Stimulated activated CD4-positive, alpha-beta T cell treated with anti-CD3 and anti-CD28 coated beads, Interleukin-15, amount 100 ng/mL, for 48 hours (primary cell): ENCODE measurements at regions not wholly inside any gene's neighbourhood (a gene's known extent, or its start where the extent isn't known, plus 50 kb on each side); places are given as distances from the start of the nearest gene placed in this dataset.

Source experiments
- DNase-seq, 2 donors: peaks; one replicate each; pipeline ENCODE4 v3.0.0-alpha.2; 2020; ENCODE audit warnings: low read depth in 2 of 2

DNA sequence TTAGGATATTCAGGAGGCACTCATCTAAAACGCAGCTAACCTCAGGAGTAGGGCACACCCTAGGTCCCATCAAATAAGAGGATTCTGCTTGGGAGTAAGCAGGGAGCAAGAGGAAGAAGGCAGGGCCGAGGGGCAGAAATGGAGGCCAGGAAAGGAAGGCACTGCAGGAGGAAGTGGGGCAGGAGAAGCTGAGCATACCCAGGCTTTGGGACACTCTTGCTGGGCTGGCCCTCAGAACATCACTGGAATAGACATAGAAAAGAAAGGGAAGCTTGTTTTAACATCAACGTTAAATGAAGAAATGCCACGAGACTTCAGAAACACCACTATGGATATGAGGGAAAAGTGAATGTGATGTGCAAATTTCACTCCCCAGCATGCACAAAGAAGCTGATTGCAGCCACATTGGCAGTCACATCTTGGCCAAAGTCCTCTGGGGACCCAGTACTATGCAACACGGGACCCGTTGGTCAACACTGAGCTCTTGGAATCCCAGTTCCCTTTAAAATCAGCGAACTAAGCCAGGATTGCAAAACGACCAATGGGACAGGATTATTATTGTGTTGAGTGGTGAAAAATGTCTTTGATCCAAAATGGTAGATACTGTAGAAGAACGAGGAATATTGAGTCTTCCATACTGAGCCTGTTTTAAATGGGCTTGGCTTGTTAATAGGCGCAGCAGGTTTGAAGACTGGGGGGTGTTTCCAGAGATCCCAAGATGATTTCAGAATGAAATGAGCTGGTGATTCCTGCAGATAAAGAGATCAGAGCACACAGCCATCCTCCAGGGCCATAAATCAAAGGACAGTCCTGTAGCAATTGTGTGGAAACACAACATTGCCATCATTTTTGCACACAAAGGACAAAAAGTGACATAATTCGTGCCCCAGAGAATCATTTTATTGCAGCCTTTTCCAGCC, 152.4 kb downstream of the TOMM20 start:
- DNase-seq: no peak

GRCh38 chr1:234975122-234975940, 153.3 kb downstream of the TOMM20 start:
- DNase-seq: no peak

GRCh38 chr1:234973426-234974250, 155.0 kb downstream of the TOMM20 start:
- no peak for DNase-seq

DNA sequence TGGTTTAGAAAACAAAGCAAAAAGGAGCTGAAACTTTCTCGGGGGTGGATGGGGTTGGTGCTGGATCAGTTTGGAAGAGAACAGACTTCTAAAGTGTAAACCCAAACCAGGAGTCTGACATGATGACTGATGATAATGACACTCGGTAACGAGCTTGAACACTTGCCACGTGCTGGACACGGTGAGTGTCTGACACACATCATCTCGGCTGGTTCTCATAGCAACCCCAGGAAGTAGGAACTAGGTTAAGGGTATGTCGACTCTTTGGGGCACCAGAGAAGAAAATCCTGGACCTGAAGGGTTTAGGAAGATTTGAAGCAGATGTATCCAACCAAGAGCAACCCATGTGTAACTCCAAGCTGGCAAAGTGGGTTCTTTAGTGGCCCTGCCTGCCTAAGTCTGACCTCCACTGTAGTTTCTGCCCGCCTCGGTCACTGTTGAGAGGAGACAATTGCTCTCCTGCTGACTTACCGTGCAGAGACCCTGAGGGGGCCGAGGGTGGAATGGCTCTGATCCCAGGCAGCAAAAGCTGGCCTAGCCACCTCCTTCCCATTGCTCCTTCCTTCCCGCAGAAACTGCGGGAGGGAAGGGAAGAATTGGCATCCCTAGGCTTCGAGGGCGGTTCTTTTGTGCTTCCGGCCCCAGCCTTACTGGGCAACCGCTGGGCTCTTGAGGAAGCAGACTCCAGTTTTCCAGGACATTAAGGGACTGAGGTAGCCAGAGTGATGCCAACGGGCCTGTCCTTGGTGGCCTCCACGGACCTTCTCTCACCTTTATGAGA, 156.0 kb downstream of the TOMM20 start:
- DNase-seq: no peak

DNA sequence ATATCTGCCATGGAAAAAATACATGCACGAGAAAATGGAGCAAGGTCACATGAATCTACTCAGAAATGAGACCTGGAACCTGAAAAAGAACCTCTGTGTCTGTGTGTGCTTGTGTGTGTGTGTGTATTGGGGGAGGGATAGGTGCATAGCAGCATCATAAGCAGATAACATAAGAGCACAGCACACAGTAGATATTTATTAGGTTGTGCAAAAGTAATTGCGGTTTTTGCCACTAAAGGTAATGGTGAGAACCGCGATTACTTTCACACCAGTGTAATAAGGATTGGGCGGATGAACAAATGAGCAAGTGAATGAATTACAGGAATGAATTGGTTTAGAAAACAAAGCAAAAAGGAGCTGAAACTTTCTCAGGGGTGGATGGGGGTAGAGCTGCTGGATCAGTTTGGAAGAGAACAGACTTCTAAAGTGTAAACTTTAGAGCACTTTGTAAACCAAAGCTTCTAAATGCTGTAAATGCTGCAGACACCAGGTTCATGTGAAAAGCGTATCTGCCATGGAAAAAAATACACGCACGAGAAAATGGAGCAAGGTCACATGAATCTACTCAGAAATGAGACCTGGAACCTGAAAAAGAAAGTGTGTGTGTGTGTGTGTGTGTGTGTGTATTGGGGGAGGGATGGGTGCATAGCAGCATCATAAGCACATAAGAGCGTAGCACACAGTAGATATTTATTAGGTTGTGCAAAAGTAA, 156.9 kb downstream of the TOMM20 start:
- DNase-seq: no peak

DNA sequence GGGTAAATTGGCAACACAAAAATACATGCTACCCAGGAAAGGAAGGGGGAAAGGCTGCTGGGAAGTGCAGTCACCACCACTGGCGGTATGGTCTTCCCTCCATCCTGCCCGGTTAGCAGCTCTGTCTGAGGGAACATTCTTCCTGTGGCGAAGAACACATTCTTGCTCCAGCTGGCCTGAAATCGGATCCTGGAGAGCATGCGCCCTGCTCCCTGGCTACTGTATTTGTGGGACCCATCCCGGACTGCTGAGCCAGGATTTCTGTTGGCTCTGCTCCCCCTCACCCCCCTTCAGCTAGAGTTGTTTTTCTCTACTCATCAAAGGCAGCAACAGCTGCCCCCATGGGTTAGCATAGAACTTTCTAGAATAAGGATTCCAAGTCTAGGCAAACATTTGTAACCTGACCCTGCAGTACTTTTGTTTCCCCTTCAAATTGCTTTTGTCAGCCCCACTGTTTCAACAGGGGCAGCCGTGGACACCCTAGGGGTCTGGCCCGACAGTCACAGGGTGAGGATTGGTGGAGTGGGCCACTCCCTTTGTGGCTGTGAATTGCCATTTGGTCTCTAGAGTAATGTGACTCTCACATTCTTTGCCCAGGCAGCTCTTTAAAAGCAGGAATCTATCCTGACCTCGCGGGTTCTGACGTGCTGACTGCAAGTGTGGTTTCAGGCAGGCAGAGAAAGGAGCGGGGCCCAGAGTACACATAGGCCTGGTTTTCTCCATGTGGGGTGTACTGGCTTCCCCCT, 157.7 kb downstream of the TOMM20 start:
- DNase-seq: no peak

GRCh38 chr1:234970401-234970730, 158.3 kb downstream of the TOMM20 start:
- no peak for DNase-seq

GRCh38 chr1:234969581-234970400, 158.8 kb downstream of the TOMM20 start:
- DNase-seq: no peak

DNA sequence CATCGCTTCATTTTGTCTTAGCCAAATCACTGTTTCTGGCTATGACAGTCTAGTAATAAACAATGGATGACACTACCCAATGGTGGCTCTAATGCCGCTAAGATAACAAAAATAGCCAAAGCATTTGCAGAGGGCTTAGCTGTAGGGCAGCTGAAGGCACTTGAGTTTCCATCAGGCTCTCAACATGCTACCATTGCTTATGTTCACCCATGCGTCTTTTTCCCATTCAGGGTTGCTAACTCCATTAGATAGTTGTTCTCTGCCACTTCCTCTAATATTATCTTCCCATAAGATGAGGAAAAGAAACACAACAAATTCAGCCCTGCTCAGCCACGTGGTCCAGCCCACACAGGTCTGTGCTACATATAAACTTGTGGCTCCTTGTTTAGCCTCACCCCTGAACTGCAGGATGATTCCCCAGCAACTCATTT, 159.6 kb downstream of the TOMM20 start:
- DNase-seq: no peak

DNA sequence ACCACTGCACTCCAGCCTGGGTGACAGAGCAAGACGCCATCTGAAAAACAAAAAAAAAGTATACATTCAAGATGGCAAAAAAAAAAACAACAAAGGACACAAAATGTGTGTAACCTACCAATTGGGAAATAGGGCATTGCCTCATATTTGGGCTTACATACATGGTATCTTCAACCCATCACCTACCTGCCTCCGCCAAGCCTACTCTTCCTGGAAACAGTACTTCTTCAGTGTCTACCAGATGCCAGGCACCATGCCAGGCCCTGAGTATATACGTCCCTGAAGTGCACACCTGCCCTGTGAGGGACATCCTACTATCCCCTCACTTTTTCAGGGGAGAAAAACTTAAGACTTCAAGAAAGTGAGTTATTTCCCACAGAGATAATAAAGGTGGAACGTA, 160.2 kb downstream of the TOMM20 start:
- no peak for DNase-seq

DNA sequence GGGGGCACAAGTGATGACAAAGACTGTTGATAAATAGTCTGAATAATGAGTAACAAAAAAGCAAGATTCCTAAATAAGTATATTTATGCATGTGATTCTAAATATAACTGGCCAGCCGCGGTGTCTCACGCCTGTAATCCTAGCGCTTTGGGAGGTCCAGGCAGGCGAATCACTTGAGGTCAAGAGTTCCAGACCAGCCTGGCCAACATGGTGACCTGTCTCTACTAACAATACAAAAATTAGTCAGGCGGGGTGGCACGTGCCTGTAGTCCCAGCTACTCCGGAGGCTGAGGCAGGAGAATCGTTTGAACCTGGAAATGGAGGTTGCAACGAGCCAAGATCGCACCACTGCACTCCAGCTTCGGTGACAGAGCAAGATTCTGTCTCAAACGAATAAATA, 161.5 kb downstream of the TOMM20 start:
- DNase-seq: no peak

DNA sequence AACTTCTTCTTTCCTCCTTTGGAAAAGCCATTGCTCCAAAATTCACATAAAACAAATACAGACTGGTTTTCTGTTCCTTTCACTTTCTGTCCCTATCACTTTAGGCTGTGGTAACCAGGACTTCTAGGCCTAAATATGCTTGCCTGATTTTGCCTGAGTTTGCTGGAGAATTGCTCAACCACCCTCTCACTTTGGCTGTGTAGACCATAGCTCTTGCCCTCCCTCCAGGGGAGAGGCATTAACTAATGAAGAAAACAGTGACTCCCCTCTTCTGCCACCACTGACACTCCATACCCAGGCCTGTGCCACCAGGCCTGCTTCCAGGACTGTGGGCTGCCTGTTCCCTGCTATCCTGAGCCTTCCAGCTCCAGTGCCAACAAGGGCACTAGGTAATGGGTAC, 163.5 kb downstream of the TOMM20 start:
- no peak for DNase-seq

- DNase-seq: no peak
Measured at GRCh38 chr1:234963904-234964702, 164.5 kb downstream of the TOMM20 start.

GRCh38 chr1:234963180-234963903, 165.3 kb downstream of the TOMM20 start:
- peak; percentile 87 to 88 for DNase-seq

DNA sequence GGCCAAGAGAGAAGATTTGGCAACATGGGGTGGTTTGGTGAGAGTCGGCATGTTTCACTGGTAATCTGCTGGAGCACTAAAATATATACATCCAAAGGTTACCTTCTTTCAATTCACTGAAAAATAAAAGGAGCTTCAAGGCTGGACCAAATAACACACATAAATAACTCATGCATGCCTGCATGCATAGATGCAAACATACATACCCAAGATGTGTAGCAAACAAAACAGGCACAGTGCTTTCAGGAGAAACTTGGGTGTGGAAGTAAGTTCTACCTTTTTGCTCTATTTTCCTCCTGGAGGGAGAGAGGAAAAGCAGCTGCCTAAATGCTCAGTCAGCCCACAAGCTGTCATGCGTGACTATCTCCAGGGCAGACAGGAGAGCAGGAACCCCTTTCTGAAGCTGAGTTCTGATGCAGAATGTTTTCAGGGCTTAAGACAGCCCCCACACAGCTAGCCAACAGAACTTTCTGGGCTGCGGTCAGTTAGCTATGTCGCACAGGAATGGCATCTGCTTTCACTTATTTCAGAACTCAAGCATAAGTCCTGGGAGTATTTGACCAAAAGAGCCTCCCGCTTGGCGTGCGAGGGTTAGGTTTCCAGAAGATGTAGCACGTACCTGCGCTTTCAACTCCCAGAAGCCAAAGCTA, 166.2 kb downstream of the TOMM20 start:
- no peak for DNase-seq

DNA sequence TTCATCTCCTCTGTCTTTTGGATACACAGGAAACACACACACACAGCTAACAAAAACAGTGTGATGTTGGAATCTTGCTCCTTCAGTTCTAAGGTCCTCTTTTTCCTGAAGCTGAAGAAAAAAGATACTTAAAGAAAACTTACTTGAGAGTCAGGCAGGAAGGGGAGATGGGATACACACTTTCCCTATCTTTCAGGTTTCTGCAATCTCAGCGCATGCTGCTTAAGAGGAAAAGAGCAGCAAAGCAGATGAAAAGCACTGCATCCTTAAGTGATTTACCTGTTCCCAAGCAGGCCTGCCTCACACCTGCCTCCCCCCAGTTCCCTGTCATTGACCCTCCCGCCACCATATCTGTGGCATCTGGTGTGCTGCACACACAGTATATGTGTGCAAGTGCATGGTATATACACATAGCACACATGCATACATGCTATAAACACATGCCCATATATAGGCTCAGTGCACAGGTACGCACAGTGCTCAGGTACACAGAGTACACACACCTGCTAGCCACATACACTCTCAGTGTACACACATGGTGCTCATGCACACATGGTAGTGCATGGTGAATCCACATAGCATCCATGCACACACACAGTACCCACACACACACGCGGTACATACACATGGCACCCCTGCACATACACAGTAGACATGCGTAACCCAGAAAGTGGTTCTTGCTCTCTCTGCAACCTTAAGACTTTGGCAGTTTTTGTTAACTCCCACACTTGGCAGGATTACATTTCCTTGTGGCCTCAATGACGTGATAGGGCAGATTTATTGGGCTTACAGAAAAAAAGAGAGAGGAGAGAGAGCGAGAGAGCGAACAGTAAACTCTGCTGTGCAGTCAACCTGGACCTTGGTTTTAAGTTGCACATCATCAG, 166.9 kb downstream of the TOMM20 start:
- DNase-seq: no peak
